Transverse colon (tissue), 4 donors: ENCODE measurements at regions not wholly inside any gene's neighbourhood (a gene's known extent, or its start where the extent isn't known, plus 50 kb on each side); places are given as distances from the start of the nearest gene placed in this dataset.

Experiments used
- CTCF ChIP-seq, 5 experiments: fragments of 200-600 bp in 3 of 5; fragments of 450-650 bp in 2 of 5; sonication (generic) in 3 of 5; IDR thresholded peaks; 1 replicate in 2 of 5; 2 replicates in 3 of 5; pipeline ENCODE4 v1.5.1; 2016 to 2017; ENCODE audit warnings: antibody characterized with exemption in 5 of 5, inconsistent platforms in 3 of 5, mild to moderate bottlenecking in 2 of 5, moderate library complexity in 1 of 5
- POLR2AphosphoS5 ChIP-seq, 3 donors: sonication (generic); formaldehyde crosslinking; IDR thresholded peaks; one replicate each; pipeline ENCODE4 v1.6.1; 2016; ENCODE audit warnings: antibody characterized with exemption in 3 of 3

GRCh38 chr1:29556657-29557056, 320.3 kb downstream of the PTPRU start:
- no peak for TF ChIP-seq CTCF (IDR thresholded peaks at IDR 0.05)
- no peak for TF ChIP-seq POLR2AphosphoS5 (IDR thresholded peaks at IDR 0.05)
